NCI-H2196 treated with DMSO at 0.1 percent for 48 hours (cell line): ENCODE measurements at regions not wholly inside any gene's neighbourhood (a gene's known extent, or its start where the extent isn't known, plus 50 kb on each side); places are given as distances from the start of the nearest gene placed in this dataset.

ENCODE experiments used
- DNase-seq: peaks from one replicate; lab custom pipeline; 2025; ENCODE audit not compliant: unreplicated experiment; lab: John Stamatoyannopoulos, UW

- DNase-seq, result no peak
These were observed 51.4 kb downstream of the MRPL36 start for GRCh38 chr5:1748271-1748670.

- no peak for DNase-seq
These were observed 51.9 kb downstream of the MRPL36 start for GRCh38 chr5:1747803-1748085.

GRCh38 chr5:1747079-1747802 is 52.4 kb downstream of the MRPL36 start:
- no peak for DNase-seq

- DNase-seq, result no peak
These were observed 53.1 kb downstream of the MRPL36 start for GRCh38 chr5:1746371-1747078.

GRCh38 chr5:1745796-1746370 is 53.8 kb downstream of the MRPL36 start:
- no peak for DNase-seq

- DNase-seq, result no peak
These were observed 54.4 kb downstream of the MRPL36 start for GRCh38 chr5:1745123-1745795.

- no peak for DNase-seq
These were observed 55.1 kb downstream of the MRPL36 start for GRCh38 chr5:1744393-1745122.

GRCh38 chr5:1743769-1744085 is 55.9 kb downstream of the MRPL36 start:
- DNase-seq, result no peak

GRCh38 chr5:1743061-1743768 is 56.4 kb downstream of the MRPL36 start:
- DNase-seq, result no peak

- no peak for DNase-seq
These were observed 61.7 kb downstream of the MRPL36 start for GRCh38 chr5:1737790-1738405.

GRCh38 chr5:1736889-1737711 is 62.5 kb downstream of the MRPL36 start:
- DNase-seq, result no peak

GRCh38 chr5:1736065-1736464 is 63.6 kb downstream of the MRPL36 start:
- no peak for DNase-seq

GRCh38 chr5:1735320-1735970 is 64.2 kb downstream of the MRPL36 start:
- no peak for DNase-seq

- no peak for DNase-seq
These were observed 64.7 kb downstream of the MRPL36 start for GRCh38 chr5:1734908-1735289.

- no peak for DNase-seq
These were observed 65.2 kb downstream of the MRPL36 start for GRCh38 chr5:1734271-1734907.

GRCh38 chr5:1733369-1733768 is 66.3 kb downstream of the MRPL36 start:
- DNase-seq, result no peak

GRCh38 chr5:1732945-1733344 is 66.7 kb downstream of the MRPL36 start:
- no peak for DNase-seq

- no peak for DNase-seq
These were observed 67.2 kb downstream of the MRPL36 start for GRCh38 chr5:1732238-1732941.
